SK-N-SH (cell line): ENCODE measurements at regions not wholly inside any gene's neighbourhood (a gene's known extent, or its start where the extent isn't known, plus 50 kb on each side); places are given as distances from the start of the nearest gene placed in this dataset.
"Not testable (repeated sequence)": the region's sequence is repeated elsewhere in the genome, so short reads cannot be mapped to it uniquely, and the experiment has no call there.

Experiments used
- CTCF ChIA-PET: fragments of 300-600, 350-600 bp; formaldehyde crosslinking; extraction: SDS; loops from one replicate; lab custom pipeline; 2021; lab: Yijun Ruan, JAX
- POLR2A ChIA-PET: fragments of 350-600 bp; sonication (Branson Sonifier 250); formaldehyde crosslinking; extraction: SDS; loops from one replicate; lab custom pipeline; 2020; ENCODE audit warnings: antibody characterized with exemption, inconsistent platforms; lab: Yijun Ruan, JAX
- DNase-seq: peaks from one replicate; pipeline ENCODE4 v3.0.0; 2012
- H2AFZ ChIP-seq: fragments of 200-600 bp; sonication (generic); 2 replicates; pipeline ENCODE4 v1.8.1; 2016; ENCODE audit warnings: antibody characterized with exemption, mild to moderate bottlenecking, low read depth
- H3F3A ChIP-seq: fragments of 200-600 bp; sonication (generic); replicated peaks from 2 replicates; pipeline ENCODE3; 2016; ENCODE audit warnings: antibody characterized with exemption, mild to moderate bottlenecking; ENCODE audit not compliant: insufficient read depth
- H3K27ac ChIP-seq, 2 experiments: fragments of 200-500 bp in 1 of 2; fragments of 200-600 bp in 1 of 2; sonication (Bioruptor generic) in 1 of 2; sonication (generic), shearing (Covaris generic) in 1 of 2; 2 replicates each; pipeline versions ENCODE4 v1.5.1 to v1.6.1; 2014 to 2016; ENCODE audit warnings: low read depth in 2 of 2, inconsistent platforms in 1 of 2, low read length in 1 of 2, mild to moderate bottlenecking in 1 of 2, mixed read lengths in 1 of 2
- H3K27me3 ChIP-seq: fragments of 200-600 bp; sonication (generic), shearing (Covaris generic); 2 replicates; pipeline ENCODE4 v1.6.1; 2016; ENCODE audit warnings: mixed run types; ENCODE audit not compliant: insufficient read depth
- H3K36me3 ChIP-seq, 2 experiments: fragments of 200-500 bp in 1 of 2; fragments of 200-600 bp in 1 of 2; sonication (Bioruptor generic) in 1 of 2; sonication (generic) in 1 of 2; replicated peaks in 1 of 2; 2 replicates each; pipeline versions ENCODE3 to v1.5.1; 2014 to 2016; ENCODE audit warnings: low read length in 1 of 2, mild to moderate bottlenecking in 1 of 2; ENCODE audit not compliant: insufficient read depth in 2 of 2, control insufficient read depth in 1 of 2
- H3K4me1 ChIP-seq, 2 experiments: fragments of 200-500 bp in 1 of 2; fragments of 200-600 bp in 1 of 2; sonication (Bioruptor generic) in 1 of 2; sonication (generic), shearing (Covaris generic) in 1 of 2; 2 replicates each; pipeline versions ENCODE4 v1.5.1 to v1.6.1; 2014 to 2016; ENCODE audit warnings: low read depth in 1 of 2, low read length in 1 of 2, mixed run types in 1 of 2; ENCODE audit not compliant: insufficient read depth in 2 of 2, control insufficient read depth in 1 of 2
- H3K4me2 ChIP-seq: fragments of 200-600 bp; sonication (generic), shearing (Covaris generic); 2 replicates; pipeline ENCODE4 v1.6.1; 2017; ENCODE audit warnings: mixed run types
- H3K4me3 ChIP-seq, 2 experiments: fragments of 200-500 bp in 1 of 2; fragments of 200-600 bp in 1 of 2; sonication (Bioruptor generic) in 1 of 2; sonication (generic), shearing (Covaris generic) in 1 of 2; 2 replicates each; pipeline versions ENCODE4 v1.5.1 to v1.8.1; 2014 to 2016; ENCODE audit warnings: low read depth in 2 of 2, inconsistent platforms in 1 of 2, low read length in 1 of 2, mild to moderate bottlenecking in 1 of 2, mixed read lengths in 1 of 2, moderate library complexity in 1 of 2
- H3K79me2 ChIP-seq: fragments of 200-600 bp; sonication (generic); 2 replicates; pipeline ENCODE4 v1.8.1; 2017; ENCODE audit warnings: mild to moderate bottlenecking; ENCODE audit not compliant: insufficient read depth
- H3K9ac ChIP-seq: fragments of 200-600 bp; sonication (generic); 2 replicates; pipeline ENCODE4 v1.6.1; 2017; ENCODE audit warnings: mixed run types
- H3K9me2 ChIP-seq: fragments of 200-600 bp; sonication (generic); 2 replicates; pipeline ENCODE4 v1.6.1; 2017; ENCODE audit warnings: mixed run types
- H3K9me3 ChIP-seq: fragments of 200-600 bp; sonication (generic); 2 replicates; pipeline ENCODE4 v1.6.1; 2017; ENCODE audit warnings: mixed run types, mild to moderate bottlenecking, moderate library complexity
- H4K20me1 ChIP-seq: fragments of 200-600 bp; sonication (generic); 2 replicates; pipeline ENCODE4 v1.6.1; 2017; ENCODE audit warnings: mild to moderate bottlenecking, mixed run types; ENCODE audit not compliant: insufficient read depth
- CHD2 ChIP-seq: fragments of 150-350 bp; IDR thresholded peaks from 2 replicates; pipeline ENCODE4 v1.6.1; 2018; ENCODE audit warnings: low read length; ENCODE audit not compliant: partially characterized antibody
- FOXM1 ChIP-seq: IDR thresholded peaks from 2 replicates; pipeline ENCODE4 v1.4.0; 2012; ENCODE audit warnings: low read depth, mild to moderate bottlenecking
- MEF2A ChIP-seq: IDR thresholded peaks from 2 replicates; pipeline ENCODE4 v1.4.0; 2012; ENCODE audit warnings: low read depth, borderline replicate concordance
- NRF1 ChIP-seq: IDR thresholded peaks from 2 replicates; pipeline ENCODE4 v1.6.1; 2012; ENCODE audit warnings: low read depth, mild to moderate bottlenecking, low read length
- RCOR1 ChIP-seq: fragments of 150-350 bp; IDR thresholded peaks from 2 replicates; pipeline ENCODE4 v1.6.1; 2017; ENCODE audit warnings: antibody characterized with exemption, low read length
- RFX5 ChIP-seq: IDR thresholded peaks from 2 replicates; pipeline ENCODE4 v1.6.1; 2012; ENCODE audit warnings: mild to moderate bottlenecking, improper control_type of control experiment, low read length
- RXRA ChIP-seq: IDR thresholded peaks from 2 replicates; pipeline ENCODE4 v1.4.0; 2012; ENCODE audit warnings: low read depth, mild to moderate bottlenecking, borderline replicate concordance
- SMC3 ChIP-seq: IDR thresholded peaks from 2 replicates; pipeline ENCODE4 v1.6.1; 2012; ENCODE audit warnings: low read depth, low read length, improper control_type of control experiment
- TCF12 ChIP-seq: IDR thresholded peaks from 2 replicates; pipeline ENCODE4 v1.4.0; 2012
- TEAD4 ChIP-seq: IDR thresholded peaks from 2 replicates; pipeline ENCODE4 v1.4.0; 2012; ENCODE audit warnings: mild to moderate bottlenecking, borderline replicate concordance; ENCODE audit not compliant: insufficient read depth
- YY1 ChIP-seq: IDR thresholded peaks from 2 replicates; pipeline ENCODE4 v1.4.0; 2012; ENCODE audit warnings: low read depth, mild to moderate bottlenecking
- WGBS: methylation state at CpG from one replicate; pipeline ENCODE4 v1.1.6; 2017; ENCODE audit warnings: low lambda C conversion rate; 5-methylcytosine and 5-hydroxymethylcytosine counted together
- TF ChIP-seq, protein P1 (sequence below): IDR thresholded peaks from 2 replicates; pipeline ENCODE4 v1.6.1; 2012; ENCODE audit warnings: mild to moderate bottlenecking, low read depth, low read length, moderate library complexity
- TF ChIP-seq, protein P2 (sequence below): fragments of 150-350 bp; IDR thresholded peaks from 2 replicates; pipeline ENCODE4 v1.6.1; 2017; ENCODE audit warnings: antibody characterized with exemption, low read length, low read depth, borderline replicate concordance

- Histone ChIP-seq H3K27me3 (no peaks in the 10 kb centered on the region), H3K4me1 (no peaks in the 10 kb centered on the region), H3K27ac (no peak overlapping the region)
- TF ChIP-seq RFX5: no peak
- TF ChIP-seq, protein P1, sequence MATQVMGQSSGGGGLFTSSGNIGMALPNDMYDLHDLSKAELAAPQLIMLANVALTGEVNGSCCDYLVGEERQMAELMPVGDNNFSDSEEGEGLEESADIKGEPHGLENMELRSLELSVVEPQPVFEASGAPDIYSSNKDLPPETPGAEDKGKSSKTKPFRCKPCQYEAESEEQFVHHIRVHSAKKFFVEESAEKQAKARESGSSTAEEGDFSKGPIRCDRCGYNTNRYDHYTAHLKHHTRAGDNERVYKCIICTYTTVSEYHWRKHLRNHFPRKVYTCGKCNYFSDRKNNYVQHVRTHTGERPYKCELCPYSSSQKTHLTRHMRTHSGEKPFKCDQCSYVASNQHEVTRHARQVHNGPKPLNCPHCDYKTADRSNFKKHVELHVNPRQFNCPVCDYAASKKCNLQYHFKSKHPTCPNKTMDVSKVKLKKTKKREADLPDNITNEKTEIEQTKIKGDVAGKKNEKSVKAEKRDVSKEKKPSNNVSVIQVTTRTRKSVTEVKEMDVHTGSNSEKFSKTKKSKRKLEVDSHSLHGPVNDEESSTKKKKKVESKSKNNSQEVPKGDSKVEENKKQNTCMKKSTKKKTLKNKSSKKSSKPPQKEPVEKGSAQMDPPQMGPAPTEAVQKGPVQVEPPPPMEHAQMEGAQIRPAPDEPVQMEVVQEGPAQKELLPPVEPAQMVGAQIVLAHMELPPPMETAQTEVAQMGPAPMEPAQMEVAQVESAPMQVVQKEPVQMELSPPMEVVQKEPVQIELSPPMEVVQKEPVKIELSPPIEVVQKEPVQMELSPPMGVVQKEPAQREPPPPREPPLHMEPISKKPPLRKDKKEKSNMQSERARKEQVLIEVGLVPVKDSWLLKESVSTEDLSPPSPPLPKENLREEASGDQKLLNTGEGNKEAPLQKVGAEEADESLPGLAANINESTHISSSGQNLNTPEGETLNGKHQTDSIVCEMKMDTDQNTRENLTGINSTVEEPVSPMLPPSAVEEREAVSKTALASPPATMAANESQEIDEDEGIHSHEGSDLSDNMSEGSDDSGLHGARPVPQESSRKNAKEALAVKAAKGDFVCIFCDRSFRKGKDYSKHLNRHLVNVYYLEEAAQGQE: peak; percentile 90
- TF ChIP-seq, all 33 proteins: peak for 1
- Histone ChIP-seq H3K9me3 (no peaks in the 10 kb centered on the region), H2AFZ (no peak overlapping the region), H4K20me1 (no peaks in the 10 kb centered on the region), H3K9ac (no peak overlapping the region), H3K4me2 (no peak overlapping the region), H3K9me2 (no peaks in the 10 kb centered on the region), H3K4me3 (no peak overlapping the region), H3F3A (no peaks in the 10 kb centered on the region), H3K79me2 (no peaks in the 10 kb centered on the region), H3K36me3 (no peaks in the 10 kb centered on the region)
- WGBS: 32% methylated on average over 4 of the region's 4 CpGs
- no peak for DNase-seq
- ChIA-PET POLR2A (no interaction called here), CTCF (no interaction called here)
Observed at GRCh38 chr7:119733127-119733879, 539.7 kb upstream of the KCND2 start.

DNA sequence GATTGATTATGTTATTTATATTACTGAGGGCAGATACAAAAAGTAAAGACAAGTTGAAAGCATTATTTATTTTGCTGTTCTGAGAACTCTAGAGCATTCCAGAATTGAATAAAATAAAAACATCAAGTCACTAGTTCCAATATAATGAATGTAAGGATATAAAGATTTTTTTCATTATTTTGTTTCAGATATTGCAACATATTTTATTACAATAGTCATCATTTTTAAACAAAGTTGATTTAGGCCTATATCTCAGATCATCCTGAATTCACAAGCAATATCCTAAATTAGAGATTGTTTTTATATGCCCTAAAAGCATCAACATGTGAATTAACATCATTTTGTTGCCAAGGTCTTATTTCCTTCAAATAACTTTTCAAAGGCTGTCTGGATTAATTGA is 535.6 kb upstream of the KCND2 start:
- TF ChIP-seq NRF1: no peak
- TF ChIP-seq RCOR1: no peak
- no peak for TF ChIP-seq RXRA
- no peak for TF ChIP-seq MEF2A
- TF ChIP-seq TEAD4: no peak
- TF ChIP-seq, protein P2, sequence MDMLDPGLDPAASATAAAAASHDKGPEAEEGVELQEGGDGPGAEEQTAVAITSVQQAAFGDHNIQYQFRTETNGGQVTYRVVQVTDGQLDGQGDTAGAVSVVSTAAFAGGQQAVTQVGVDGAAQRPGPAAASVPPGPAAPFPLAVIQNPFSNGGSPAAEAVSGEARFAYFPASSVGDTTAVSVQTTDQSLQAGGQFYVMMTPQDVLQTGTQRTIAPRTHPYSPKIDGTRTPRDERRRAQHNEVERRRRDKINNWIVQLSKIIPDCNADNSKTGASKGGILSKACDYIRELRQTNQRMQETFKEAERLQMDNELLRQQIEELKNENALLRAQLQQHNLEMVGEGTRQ: no peak
- TF ChIP-seq TCF12: no peak
- TF ChIP-seq YY1: no peak
- no peak for TF ChIP-seq SMC3
- TF ChIP-seq, protein P1: no peak
- TF ChIP-seq FOXM1: no peak
- no peak for TF ChIP-seq RFX5
- TF ChIP-seq CHD2: no peak

DNA sequence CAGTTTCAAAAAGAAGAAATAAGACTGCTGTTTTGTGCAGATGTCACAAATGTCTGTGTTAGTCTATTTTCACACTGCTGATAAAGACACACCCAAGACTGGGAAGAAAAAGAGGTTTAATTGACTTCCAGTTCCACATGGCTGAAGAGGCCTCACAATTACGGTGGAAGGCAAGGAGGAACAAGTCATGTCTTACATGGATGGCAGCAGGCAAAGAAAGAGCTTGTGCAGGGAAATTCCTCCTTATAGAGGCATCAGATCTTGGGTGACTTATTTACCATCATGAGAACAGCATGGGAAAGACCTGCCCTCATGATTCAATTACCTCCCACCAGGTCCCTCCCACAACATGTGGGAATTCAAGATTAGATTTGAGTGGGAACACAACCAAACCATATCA is 527.7 kb upstream of the KCND2 start:
- POLR2A ChIA-PET, H3K4me1 ChIP-seq, H3K9me3 ChIP-seq, H3K27me3 ChIP-seq, H3K27ac ChIP-seq, H3F3A ChIP-seq, DNase-seq, H3K36me3 ChIP-seq, H3K79me2 ChIP-seq, H3K9ac ChIP-seq, H3K4me3 ChIP-seq, H2AFZ ChIP-seq, H3K9me2 ChIP-seq, H4K20me1 ChIP-seq, H3K4me2 ChIP-seq: not testable (repeated sequence)
- CTCF ChIA-PET: interaction anchor here (0.6 kb wide), 1 partner anchor 460 kb away, joined by 3 read pairs; no protein-coding TSS in a partner anchor
- WGBS: 18% methylated on average over 1 of the region's 1 CpG

More for the DNA sequence above, 535.6 kb upstream of the KCND2 start:
- Histone ChIP-seq H2AFZ (no peak overlapping the region), H4K20me1 (no peaks in the 10 kb centered on the region), H3K9me3 (no peaks in the 10 kb centered on the region), H3K36me3 (no peaks in the 10 kb centered on the region), H3F3A (no peaks in the 10 kb centered on the region), H3K9ac (no peak overlapping the region), H3K27me3 (no peaks in the 10 kb centered on the region), H3K4me1 (no peaks in the 10 kb centered on the region), H3K9me2 (no peaks in the 10 kb centered on the region), H3K27ac (no peak overlapping the region), H3K4me2 (no peak overlapping the region), H3K79me2 (no peaks in the 10 kb centered on the region), H3K4me3 (no peak overlapping the region)
- ChIA-PET POLR2A (no interaction called here), CTCF (no interaction called here)
- no peak for DNase-seq
